H4 (cell line): ENCODE measurements at regions not wholly inside any gene's neighbourhood (a gene's known extent, or its start where the extent isn't known, plus 50 kb on each side); places are given as distances from the start of the nearest gene placed in this dataset.

Experiments used
- DNase-seq: peaks from one replicate; pipeline ENCODE4 v3.0.0-alpha.2; 2015; ENCODE audit warnings: low spot score

GRCh38 chr6:163809364-163809763, 394.8 kb downstream of the QKI start:
- no peak for DNase-seq

- no peak for DNase-seq
These were observed 394.4 kb downstream of the QKI start for GRCh38 chr6:163808871-163809270.

GRCh38 chr6:163808231-163808630, 393.7 kb downstream of the QKI start:
- no peak for DNase-seq

GRCh38 chr6:163806755-163807499, 392.4 kb downstream of the QKI start:
- no peak for DNase-seq

GRCh38 chr6:163804991-163805390, 390.5 kb downstream of the QKI start:
- DNase-seq, result no peak

- no peak for DNase-seq
These were observed 387.7 kb downstream of the QKI start for GRCh38 chr6:163802267-163802666.

- no peak for DNase-seq
These were observed 382.9 kb downstream of the QKI start for GRCh38 chr6:163797296-163797845.

- DNase-seq, result no peak
These were observed 378.8 kb downstream of the QKI start for GRCh38 chr6:163793011-163793983.

GRCh38 chr6:163790266-163790840, 375.8 kb downstream of the QKI start:
- DNase-seq, result no peak

GRCh38 chr6:163789199-163789810, 374.8 kb downstream of the QKI start:
- DNase-seq, result no peak

- DNase-seq, result no peak
These were observed 372.6 kb downstream of the QKI start for GRCh38 chr6:163786995-163787671.

- DNase-seq, result no peak
These were observed 368.0 kb downstream of the QKI start for GRCh38 chr6:163782436-163783003.

- no peak for DNase-seq
These were observed 366.5 kb downstream of the QKI start for GRCh38 chr6:163780994-163781393.

- DNase-seq, result no peak
These were observed 365.3 kb downstream of the QKI start for GRCh38 chr6:163779727-163780284.

- no peak for DNase-seq
These were observed 363.2 kb downstream of the QKI start for GRCh38 chr6:163777716-163778115.

GRCh38 chr6:163776906-163777686, 362.6 kb downstream of the QKI start:
- DNase-seq, result no peak

- DNase-seq, result no peak
These were observed 361.8 kb downstream of the QKI start for GRCh38 chr6:163776196-163776905.

GRCh38 chr6:163775313-163775712, 360.8 kb downstream of the QKI start:
- no peak for DNase-seq

- DNase-seq, result no peak
These were observed 360.0 kb downstream of the QKI start for GRCh38 chr6:163774485-163774884.
